Retinal pigment epithelial cell (primary cell): ENCODE measurements at regions not wholly inside any gene's neighbourhood (a gene's known extent, or its start where the extent isn't known, plus 50 kb on each side); places are given as distances from the start of the nearest gene placed in this dataset.

Source experiments
- DNase-seq: peaks from one replicate; pipeline ENCODE4 v3.0.0-alpha.2; 2010; ENCODE audit warnings: low read depth
- H3K4me3 ChIP-seq: 2 replicates; pipeline ENCODE4 v1.5.1; 2011; ENCODE audit warnings: mild to moderate bottlenecking, low read length, control low read depth, moderate library complexity
- TF ChIP-seq, protein P1 (sequence below): conservative IDR thresholded peaks from 2 replicates; pipeline ENCODE4 v1.5.1; 2011; ENCODE audit warnings: low read depth, low read length, control low read depth, inconsistent platforms

DNA sequence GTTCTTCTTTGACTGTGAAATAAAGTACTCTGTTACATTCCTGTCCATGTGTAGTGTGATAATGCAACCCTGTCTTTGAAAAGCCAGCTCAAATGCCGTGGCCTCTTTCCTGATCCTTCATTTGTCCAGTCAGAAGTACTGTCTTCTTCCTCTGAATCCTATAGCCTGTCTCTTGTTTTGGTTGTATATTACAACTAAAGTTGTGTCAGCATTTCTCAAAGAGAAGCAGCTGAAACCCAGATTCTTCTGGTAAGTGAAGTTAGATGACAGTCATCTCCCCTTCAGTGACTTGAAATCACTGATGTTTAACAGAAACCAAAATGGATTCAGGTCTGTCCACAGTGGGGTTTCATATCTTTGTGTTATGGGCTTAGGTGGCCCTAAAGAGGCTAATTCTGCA, 196.2 kb downstream of the PCSK1 start:
- H3K4me3 ChIP-seq: no peak overlapping the region
- DNase-seq: no peak
- TF ChIP-seq, protein P1, sequence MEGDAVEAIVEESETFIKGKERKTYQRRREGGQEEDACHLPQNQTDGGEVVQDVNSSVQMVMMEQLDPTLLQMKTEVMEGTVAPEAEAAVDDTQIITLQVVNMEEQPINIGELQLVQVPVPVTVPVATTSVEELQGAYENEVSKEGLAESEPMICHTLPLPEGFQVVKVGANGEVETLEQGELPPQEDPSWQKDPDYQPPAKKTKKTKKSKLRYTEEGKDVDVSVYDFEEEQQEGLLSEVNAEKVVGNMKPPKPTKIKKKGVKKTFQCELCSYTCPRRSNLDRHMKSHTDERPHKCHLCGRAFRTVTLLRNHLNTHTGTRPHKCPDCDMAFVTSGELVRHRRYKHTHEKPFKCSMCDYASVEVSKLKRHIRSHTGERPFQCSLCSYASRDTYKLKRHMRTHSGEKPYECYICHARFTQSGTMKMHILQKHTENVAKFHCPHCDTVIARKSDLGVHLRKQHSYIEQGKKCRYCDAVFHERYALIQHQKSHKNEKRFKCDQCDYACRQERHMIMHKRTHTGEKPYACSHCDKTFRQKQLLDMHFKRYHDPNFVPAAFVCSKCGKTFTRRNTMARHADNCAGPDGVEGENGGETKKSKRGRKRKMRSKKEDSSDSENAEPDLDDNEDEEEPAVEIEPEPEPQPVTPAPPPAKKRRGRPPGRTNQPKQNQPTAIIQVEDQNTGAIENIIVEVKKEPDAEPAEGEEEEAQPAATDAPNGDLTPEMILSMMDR: no peak

DNA sequence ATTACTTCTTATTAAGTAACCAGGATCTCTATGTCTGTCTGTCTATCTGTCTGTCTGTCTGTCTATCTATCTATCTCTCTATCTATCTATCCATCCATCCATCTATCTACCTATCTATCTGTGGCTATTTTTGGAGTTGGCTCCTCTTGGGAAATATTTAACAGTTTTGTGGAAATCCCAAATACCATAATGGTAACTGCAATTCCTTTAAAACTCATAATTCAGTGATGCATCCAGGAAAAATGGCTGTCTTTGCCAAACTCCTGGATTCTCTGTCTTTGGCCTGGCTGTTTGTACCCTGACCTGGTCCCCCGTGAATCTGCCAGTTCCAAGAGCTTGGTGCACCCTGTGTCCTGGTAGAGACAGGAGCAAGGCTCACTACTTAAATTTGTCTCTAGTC, 197.0 kb downstream of the PCSK1 start:
- TF ChIP-seq, protein P1: no peak
- no peak overlapping the region for H3K4me3 ChIP-seq
- DNase-seq: no peak

DNA sequence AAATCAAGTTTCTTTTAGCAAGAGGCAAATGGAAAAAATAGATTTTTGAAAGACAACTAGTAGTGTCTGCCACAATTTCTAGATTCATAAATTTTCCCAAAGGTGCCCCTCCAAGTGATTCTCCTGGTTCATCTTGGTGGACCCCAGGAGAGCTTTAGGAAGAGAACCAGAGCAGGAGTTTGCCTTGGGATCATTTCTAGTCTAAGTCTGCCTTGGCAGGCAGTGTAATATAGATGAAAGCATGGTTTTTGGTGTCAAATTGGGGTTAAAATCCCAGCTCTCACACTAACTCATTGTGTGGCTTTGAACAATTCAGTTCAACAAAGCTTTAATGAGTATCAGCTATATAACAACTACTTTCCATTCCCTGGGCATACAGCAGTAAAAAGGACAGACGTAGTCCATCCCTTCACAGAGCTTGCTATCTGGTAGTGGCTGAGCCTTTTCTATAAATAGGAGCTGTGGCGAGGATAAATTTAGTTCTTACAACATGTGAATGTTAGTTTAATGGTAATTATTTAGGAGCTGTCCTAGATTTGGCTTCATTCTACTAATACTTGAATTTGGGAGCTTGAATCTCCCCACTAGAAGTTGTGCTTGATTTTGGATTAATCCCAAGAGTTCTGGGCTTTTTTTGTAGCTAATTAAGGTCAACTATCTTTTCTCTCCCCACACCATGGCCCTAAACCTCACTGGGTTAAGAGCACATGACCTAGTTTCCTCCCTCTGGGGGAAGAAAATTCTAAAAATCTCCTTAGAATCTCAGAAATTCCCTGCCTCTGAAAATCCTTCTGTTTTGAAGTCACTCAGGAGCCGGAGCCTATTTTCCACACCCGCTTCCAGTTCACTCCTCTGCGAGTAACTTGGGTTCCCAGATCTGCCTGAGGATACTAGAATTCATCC, 197.8 kb downstream of the PCSK1 start:
- DNase-seq: no peak
- TF ChIP-seq, protein P1: no peak
- H3K4me3 ChIP-seq: no peak overlapping the region

DNA sequence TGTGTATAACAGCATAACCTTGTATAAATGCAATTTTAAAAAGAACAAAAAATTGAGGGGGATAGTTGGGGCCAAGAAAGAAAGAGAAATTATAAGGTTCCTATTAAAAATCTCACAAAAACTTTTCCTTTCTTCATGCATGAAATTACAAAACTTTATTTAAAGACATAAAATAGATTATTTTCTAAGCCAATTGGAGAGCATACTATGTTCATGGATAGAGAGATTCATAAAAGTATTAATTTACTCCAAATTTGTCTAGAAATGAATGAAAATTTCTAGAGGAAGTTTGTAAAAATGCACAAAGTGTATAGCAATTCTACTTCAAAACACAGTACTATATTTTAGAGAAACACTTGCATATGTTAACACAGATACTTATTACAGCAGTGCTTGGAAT, 200.4 kb downstream of the PCSK1 start:
- TF ChIP-seq, protein P1: no peak
- no peak overlapping the region for H3K4me3 ChIP-seq
- no peak for DNase-seq

DNA sequence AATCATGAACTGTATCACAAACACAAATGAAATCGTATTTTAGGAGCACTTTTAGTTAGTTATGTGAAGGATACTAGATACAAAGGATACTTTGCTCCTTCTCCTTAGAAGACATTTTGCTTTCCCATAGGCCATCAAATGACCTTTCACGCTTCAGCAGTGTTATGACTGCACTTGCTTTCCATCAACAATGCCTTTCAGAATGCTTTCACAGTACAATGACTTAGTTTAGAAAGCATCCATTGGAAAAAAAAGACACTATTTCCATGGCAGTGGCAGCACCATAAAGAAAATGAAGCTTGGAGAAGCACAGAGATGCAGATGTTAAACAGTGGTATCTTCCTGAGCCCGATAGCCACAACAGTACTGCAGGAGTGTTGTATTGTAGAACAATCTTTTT, 203.9 kb downstream of the PCSK1 start:
- DNase-seq: no peak
- TF ChIP-seq, protein P1: no peak
- no peak overlapping the region for H3K4me3 ChIP-seq

DNA sequence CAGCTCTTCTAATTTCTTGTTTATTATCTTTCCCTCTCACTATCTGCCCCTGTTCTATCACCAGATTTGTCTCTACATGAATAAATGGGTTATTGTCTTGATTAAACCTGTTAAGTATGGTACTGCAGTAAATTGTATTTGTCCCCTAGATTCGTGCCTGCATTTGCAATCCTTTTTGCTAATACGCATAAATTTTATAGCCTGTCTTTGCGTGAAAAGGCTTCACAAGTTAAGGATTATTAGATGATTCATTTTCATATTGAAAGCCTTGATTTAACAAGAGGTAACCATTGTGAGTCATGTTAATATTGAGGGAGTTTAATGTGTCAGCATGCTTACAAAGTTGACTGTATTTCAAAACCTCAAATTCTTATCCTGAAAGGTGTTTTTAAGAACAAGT, 204.6 kb downstream of the PCSK1 start:
- H3K4me3 ChIP-seq: no peak overlapping the region
- DNase-seq: peak; percentile 79
- TF ChIP-seq, protein P1: no peak

DNA sequence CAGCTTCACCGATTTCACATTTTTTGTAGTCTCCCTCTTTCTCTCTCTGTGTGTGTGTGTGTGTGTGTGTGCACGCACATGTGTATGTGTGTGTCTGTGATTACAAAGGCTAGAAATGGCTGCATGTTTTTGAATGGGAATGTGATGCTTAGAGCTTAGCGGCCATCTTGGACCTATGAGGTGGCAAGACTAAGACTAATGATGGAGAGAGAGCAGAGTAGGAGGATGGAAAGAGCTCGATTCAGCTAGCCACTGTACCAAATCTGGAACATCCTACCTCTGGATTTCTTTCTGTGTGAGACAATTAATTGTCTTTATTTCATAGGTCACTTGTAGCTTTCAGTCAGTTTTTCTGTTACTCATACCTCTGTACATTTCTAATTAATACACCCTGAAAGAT, 205.1 kb downstream of the PCSK1 start:
- TF ChIP-seq, protein P1: no peak
- H3K4me3 ChIP-seq: no peak overlapping the region

More for the DNA sequence above, 205.1 kb downstream of the PCSK1 start:
- DNase-seq: no peak
